SH-SY5Y (cell line): ENCODE measurements at regions not wholly inside any gene's neighbourhood (a gene's known extent, or its start where the extent isn't known, plus 50 kb on each side); places are given as distances from the start of the nearest gene placed in this dataset.

Experiments
- GATA2 ChIP-seq: IDR thresholded peaks from 2 replicates; pipeline ENCODE4 v1.6.1; 2011; ENCODE audit warnings: mild to moderate bottlenecking, low read depth, low read length
- GATA3 ChIP-seq: IDR thresholded peaks from 2 replicates; pipeline ENCODE4 v1.6.1; 2011; ENCODE audit warnings: low read depth, mild to moderate bottlenecking, low read length, moderate library complexity

DNA sequence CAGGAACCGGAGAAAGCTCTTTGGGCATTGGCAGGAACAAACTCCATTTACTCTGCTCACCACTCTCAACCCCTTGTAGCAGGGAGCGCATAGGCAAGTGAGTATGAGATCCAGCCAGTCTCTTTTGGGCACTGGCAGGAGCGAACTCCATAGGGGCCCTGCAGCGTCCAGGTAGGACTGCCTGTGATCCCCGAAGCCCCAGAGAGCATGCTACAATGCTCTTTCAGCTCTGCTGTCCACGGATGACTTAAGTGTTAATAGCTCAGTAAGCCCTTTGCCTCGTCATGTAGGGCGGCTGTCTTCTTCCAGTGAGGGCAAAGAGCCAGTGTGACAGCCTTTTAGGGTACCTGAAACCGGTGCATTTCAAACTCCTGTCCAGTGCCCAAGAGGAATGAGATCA, 1525.6 kb upstream of the RAG2 start:
- no peak for TF ChIP-seq GATA2
- no peak for TF ChIP-seq GATA3
